Fibroblast of gingiva (primary cell): ENCODE measurements at regions not wholly inside any gene's neighbourhood (a gene's known extent, or its start where the extent isn't known, plus 50 kb on each side); places are given as distances from the start of the nearest gene placed in this dataset.

Source experiments
- DNase-seq: peaks from one replicate; pipeline ENCODE4 v3.0.0-alpha.2; 2011; ENCODE audit warnings: low read depth

DNA sequence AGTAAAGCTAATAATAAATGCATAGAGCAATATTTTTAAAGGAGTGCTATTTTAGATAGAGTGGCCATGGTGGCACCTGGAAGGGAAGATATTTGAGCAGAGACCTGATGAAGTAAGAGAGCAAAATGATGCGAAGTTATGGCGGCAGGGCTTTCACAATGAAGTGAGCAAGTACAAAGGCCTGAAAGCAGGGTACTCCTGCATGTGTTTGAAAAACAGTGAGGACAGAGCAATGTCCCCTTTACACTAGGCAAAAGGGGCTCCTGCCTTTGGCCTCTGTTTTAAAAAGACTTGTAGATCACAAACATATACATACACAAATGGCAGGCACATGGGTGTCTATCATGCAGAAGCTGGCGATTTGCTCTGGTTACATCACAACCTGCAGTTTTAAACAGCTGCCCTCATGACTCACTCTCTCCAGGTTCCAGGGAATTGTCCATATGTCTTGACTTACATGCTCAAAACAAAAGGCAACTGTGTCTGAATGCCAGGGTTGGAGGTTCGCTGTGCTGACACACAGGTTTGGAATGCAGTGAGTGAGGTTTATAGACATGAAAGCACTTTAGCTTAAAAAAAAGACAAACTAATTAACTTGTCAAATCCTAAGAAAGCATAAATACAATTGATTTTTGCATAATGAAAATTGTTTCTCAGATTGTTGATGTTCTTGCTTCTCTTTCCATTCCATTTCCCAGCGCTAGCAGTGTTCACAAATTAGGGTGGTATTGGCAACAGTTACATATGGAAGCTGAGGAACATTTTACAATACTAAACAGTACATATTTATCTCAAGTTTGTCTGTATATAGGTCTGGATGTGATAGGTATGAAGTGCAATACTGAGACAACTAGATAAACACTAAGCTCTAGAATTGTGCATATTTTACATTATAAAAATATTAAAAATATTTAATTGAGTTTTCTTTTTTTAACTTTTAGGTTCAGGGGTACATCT, 313.9 kb downstream of the BARHL2 start:
- DNase-seq, result peak; percentile 24

- no peak for DNase-seq
Observed at GRCh38 chr1:90400131-90400530, 317.0 kb downstream of the BARHL2 start.

GRCh38 chr1:90396917-90397316, 320.2 kb downstream of the BARHL2 start:
- DNase-seq, result no peak

DNA sequence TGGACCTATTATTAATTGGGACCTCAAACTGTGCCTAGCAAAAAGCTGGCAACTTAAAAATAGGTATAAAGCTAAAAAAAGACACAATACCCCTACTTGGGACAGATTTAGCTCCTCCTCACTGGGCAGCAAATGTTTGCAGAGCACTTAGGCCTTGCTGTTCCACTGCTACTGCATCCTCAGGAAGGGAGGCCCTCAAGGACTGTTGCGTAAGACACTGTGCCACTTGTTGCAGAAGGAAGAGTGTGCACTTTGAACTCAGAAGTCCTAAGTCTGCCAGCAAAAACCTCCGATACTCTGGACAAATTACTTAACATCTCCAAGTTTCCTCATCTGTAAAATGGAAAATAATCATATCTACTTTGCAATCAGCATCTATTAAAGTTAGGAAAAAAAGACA, 322.9 kb downstream of the BARHL2 start:
- no peak for DNase-seq

- DNase-seq, result no peak
Observed at GRCh38 chr1:90393025-90393424, 324.1 kb downstream of the BARHL2 start.

DNA sequence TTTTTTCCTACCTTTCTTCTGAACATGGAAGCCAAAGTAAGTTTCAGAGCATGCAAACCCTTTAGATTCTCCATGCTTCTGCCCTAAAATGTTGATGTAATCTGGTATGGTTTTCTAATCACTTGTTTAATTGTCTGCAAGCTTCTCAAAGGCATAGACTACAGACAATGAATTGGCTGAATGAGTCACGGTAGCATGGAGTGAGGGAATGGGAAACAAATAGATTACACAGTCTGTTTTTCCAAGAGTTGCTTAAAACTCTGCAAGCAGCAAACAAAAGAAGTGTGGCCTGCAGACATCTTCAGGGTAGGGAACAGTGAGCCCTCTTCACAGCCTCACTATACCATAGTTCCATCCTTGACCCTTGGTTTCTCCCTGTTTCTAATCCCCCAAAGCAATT, 326.0 kb downstream of the BARHL2 start:
- no peak for DNase-seq

- DNase-seq, result no peak
Observed at GRCh38 chr1:90387805-90388204, 329.3 kb downstream of the BARHL2 start.

GRCh38 chr1:90386899-90387720, 330.0 kb downstream of the BARHL2 start:
- DNase-seq, result no peak

DNA sequence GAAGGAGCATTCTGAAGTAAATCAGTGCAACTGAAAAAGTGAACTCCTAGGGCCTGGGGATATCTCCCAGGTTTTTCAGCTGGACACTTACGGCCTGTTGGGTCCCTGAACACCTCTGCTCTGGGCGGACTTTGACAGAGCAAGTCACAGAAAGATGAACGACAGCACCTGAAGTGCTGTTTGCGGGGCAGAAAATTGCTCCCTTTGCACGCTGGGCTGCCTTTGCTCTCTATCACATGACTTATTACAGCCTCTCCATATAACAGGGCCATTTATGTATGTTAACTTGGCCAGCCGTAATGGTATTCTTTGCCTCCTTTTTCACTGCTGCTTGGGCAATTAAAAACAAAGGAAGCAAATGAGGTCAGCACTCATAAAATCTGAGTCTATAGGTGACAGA, 332.9 kb downstream of the BARHL2 start:
- DNase-seq, result no peak

DNA sequence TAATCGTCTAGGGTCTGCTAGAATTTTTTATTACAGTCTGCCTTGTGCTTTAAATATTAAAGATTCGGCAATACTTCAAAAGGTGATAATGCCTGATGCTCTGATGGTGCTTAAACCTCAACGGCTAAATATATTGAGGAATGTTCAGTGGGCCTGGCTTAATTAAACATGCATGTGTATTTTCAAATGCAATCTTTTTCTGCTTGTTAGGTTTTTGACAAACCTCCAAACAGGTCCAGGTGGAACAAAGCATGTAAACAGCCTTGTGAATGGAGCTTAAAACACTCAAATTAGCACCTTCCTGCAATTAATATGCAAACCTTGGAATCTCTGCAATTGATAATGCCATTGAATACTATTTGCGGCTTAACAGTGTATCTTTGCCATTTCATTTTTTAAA, 334.9 kb downstream of the BARHL2 start:
- DNase-seq, result no peak

GRCh38 chr1:90381598-90381997, 335.5 kb downstream of the BARHL2 start:
- DNase-seq, result no peak

DNA sequence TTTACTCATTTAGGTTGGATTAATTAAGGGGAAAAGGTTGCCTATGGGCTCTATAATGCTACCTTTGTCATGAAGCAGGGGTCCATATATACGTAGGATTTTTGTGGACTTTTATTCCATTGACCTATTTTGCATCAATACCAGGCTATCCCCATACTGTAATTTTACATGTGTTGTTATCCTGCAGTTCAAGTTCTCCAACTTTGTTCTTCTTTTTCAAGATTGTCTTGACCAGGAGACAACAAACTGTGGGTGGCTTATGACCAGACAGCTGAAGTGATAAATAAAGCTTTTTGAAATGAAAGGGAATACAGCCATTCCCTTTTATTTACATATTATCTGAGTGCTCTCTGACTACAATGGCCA, 345.7 kb downstream of the BARHL2 start:
- DNase-seq, result no peak

- DNase-seq, result no peak
Observed at GRCh38 chr1:90370686-90371447, 346.2 kb downstream of the BARHL2 start.

- no peak for DNase-seq
Observed at GRCh38 chr1:90362163-90362562, 354.9 kb downstream of the BARHL2 start.

DNA sequence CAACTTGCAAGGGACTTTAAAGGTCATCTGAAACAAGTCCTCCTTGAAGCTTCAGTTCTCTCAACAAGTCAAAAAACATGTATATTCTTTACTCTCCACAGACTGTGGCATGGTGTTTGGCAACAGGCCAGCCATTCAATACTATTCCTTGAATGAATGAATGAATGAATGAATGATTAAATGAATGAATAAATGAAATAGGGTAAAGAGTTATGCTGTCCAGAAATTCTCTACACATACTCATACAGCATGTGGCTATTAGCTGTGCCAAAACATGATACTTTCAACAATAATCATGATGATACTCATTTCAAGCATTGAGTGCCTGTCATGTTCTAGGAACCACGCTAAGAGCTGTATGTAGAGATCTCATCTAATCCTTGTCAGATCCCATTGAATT, 356.1 kb downstream of the BARHL2 start:
- DNase-seq, result no peak

GRCh38 chr1:90359994-90360393, 357.1 kb downstream of the BARHL2 start:
- DNase-seq, result no peak

- no peak for DNase-seq
Observed at GRCh38 chr1:90358448-90358847, 358.7 kb downstream of the BARHL2 start.

GRCh38 chr1:90357995-90358394, 359.1 kb downstream of the BARHL2 start:
- no peak for DNase-seq

DNA sequence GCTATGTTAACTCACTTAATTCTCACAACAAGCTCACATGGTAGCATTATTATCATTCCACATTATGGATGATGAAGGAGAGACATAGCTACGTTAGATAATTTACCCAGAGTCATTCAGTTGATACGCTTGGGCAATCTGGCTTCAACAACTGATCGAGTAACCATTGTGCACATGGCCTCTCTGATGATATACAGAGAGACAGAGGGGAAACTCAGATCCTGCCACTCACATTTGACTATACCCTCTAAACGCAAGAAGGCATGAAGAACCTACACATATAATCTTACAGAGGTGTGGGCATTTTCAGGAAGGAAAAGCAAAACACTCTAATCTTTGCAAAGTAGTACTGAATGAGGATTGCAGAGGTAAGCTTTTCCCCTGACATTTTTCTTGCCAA, 360.1 kb downstream of the BARHL2 start:
- DNase-seq, result no peak

GRCh38 chr1:90356101-90356500, 361.0 kb downstream of the BARHL2 start:
- DNase-seq, result no peak

- DNase-seq, result no peak
Observed at GRCh38 chr1:90354704-90355103, 359.8 kb downstream of the ZNF326 start.

DNA sequence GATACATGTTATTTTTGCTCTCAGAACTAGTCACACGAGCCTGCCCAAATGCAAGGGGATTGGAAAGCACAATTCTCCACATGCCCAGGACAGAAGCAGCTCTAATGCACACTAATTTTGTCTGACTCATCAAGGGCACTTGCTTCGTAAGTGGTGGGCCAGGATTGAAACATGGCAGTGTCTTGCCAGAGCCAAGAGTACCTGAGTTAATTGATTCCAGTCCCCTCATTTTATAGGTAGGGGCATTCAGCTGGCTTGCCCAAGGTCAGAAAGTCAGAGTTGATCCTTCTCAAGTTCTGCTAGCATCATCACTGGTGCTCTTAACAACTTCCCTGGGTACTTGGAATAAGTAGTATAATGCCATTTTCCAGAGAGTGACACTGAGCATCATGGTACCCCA, 356.1 kb downstream of the ZNF326 start:
- no peak for DNase-seq
